ENCODE measurements at regions not wholly inside any gene's neighbourhood (a gene's known extent, or its start where the extent isn't known, plus 50 kb on each side); places are given as distances from the start of the nearest gene placed in this dataset.

GRCh38 chr4:63678358-63678931, 730.8 kb downstream of the TECRL start:
- intact Hi-C loops (cut with DNase I) = no loop called here

DNA sequence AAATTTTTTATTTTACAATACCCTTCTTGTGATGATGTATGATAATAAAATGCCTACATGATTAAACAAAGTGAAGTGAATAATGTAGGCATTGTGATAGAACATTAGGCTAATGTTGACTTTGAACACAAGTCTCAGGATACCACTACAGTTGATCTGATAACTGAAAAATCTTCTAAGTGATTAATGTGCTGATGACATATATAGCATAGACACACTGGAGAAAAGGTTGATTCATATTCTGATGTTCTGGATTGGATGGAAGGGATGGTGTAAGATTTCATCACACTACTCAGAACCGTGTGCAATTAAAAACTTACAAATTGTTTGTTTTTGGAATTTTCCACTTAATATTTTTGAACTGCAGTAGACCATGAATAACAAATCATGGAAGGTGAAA, 738.5 kb downstream of the TECRL start:
- intact Hi-C loops (cut with DNase I) = no loop called here
- DNase-seq (ENCODE audit: low spot score) = no peak

More at GRCh38 chr4:63678358-63678931, 730.8 kb downstream of the TECRL start:
- no peak for DNase-seq (ENCODE audit: low spot score)

GRCh38 chr4:63663870-63664269, 745.4 kb downstream of the TECRL start:
- intact Hi-C loops (cut with DNase I) = no loop called here
- no peak for DNase-seq (ENCODE audit: low spot score)

DNA sequence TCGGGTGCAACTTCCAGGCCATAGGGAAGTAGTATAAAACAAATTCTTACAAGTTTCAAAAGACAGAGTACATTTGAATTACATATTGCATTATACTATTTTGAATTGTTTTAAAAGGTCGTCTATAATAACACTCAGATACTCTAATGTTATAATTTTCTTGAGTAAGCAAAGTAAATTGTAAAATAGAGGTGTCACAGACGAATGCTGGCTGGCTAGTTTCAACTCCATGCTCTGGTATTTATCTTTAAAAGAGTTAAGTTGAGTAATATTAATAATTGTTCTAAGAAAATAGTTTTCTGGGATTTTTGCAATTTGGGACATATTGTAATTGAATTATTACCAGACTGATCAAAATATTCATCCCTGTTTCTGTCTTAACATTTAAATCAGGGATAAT, 764.9 kb downstream of the TECRL start:
- intact Hi-C loops (cut with DNase I) = no loop called here
- no peak for DNase-seq (ENCODE audit: low spot score)

DNA sequence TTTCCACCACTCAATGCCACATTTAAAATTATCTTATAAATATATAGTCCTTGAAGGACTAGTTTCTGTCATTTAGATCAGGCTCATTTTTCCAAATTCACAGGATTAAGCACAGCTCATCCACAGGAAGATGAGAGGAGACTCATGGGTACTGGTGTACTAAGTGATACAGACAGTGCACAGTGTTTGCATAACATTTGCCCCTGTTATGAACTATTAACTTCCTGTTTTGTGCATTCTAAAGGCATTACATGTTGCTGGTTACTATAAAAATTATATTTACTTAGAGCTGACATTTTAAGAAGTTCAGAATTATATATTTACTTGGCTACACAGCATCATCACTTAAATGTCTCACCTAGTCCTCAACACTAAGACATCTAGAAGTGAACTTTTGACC, 772.0 kb downstream of the TECRL start:
- no peak for DNase-seq (ENCODE audit: low spot score)
- intact Hi-C loops (cut with DNase I) = no loop called here

DNA sequence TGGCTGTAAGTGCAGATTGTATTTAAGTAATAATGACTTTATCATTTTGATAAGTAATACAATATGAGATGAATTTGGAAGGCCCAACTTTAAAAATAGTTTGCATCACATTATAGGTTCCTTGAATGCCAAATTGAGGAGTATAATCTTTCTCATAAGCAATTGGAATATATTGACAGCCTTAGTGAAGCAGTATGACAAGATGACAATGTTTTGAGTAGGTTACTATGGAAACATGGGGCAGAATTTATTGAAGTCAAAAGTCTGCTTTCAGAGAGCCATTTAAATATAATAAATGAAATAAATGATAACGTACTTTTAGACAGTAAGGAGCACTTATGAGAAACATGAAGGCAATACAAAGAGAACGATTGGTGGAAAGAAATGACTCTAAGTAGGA, 776.4 kb downstream of the TECRL start:
- no peak for DNase-seq (ENCODE audit: low spot score)
- intact Hi-C loops (cut with DNase I) = no loop called here

GRCh38 chr4:63620271-63620670, 789.0 kb downstream of the TECRL start:
- no peak for DNase-seq (ENCODE audit: low spot score)
- intact Hi-C loops (cut with DNase I) = no loop called here

- intact Hi-C loops (cut with DNase I) = no loop called here
- no peak for DNase-seq (ENCODE audit: low spot score)
Observed at GRCh38 chr4:63619771-63620170, 789.5 kb downstream of the TECRL start.

DNA sequence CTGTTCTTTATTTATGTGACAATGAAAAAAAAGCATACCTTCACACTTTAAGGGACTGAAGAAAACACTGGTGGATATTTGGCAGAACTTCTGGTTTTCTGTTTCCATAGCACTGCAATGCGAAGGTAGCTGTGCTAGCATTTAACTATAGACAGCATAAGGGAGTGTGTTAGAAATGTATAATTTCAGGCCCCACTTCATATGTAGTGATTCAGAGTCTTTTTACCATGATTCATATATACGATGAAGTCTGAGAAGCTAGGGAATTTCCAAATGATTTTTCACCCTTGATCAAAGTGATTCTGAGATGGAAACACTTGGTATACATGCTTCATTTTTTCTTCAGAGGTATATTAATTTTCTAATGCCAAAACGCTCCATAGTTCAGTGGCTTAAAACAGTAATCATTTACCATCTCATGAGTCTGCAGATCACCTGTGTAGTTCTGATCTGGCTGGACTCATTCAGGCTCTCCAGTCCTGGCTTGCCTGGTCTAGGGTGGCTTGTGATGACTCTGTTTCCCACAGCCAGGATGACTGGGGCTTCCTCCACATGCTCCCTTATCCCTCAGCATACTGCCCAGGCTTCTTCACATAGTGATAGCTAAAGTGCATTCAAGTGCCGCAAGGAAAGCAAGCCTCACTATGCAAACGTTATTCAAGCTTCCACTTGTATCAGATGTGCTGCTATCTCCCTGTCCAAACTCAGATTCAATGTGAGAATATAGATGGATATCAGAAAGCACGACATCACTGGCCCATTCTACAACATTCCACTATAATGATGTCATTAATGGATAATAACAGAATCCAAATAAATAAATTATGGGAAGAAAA, 790.1 kb downstream of the TECRL start:
- intact Hi-C loops (cut with DNase I) = no loop called here
- no peak for DNase-seq (ENCODE audit: low spot score)

- no peak for DNase-seq (ENCODE audit: low spot score)
- intact Hi-C loops (cut with DNase I) = no loop called here
Observed at GRCh38 chr4:63607169-63607872, 801.9 kb downstream of the TECRL start.

DNA sequence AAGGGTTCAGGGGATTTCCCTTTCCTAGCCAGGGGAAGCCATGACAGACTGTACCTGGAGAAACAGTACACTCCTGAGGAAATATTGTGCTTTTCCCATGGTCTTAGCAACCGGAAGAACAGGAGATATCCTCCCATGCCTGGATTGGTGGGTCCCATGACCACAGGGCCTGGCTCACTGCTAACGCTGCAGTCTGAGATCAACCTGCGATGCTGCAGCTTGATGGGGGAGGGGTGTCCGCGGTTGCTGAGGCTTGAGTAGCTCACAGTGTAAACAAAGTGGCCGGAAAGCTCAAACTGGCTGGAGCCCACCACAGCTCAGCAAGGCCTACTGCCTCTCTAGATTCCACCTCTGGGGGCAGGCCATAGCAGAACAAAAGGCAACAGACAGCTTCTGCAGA, 819.5 kb downstream of the TECRL start:
- DNase-seq (ENCODE audit: low spot score) = no peak
- intact Hi-C loops (cut with DNase I) = no loop called here

DNA sequence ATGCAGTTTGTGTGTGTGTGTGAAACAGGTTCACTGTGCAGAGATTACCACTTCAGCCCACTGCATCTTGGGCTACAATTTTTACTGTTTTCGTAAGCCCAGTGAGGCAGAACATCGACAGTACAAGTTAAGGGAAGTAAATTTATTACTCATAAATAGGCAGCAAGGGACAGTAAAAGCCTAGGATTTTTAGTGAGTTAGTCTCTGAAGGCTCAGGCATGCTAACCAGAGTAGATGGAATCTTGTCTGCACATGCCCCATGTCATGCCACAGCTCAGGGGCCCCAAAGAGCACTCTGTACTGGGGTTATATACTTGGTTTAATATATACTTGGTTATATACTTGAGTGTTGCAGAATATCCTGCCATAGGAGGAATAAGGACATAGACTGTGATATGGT, 825.7 kb downstream of the TECRL start:
- intact Hi-C loops (cut with DNase I) = no loop called here

GRCh38 chr4:63583007-63583406, 826.2 kb downstream of the TECRL start:
- intact Hi-C loops (cut with DNase I) = no loop called here

More for the DNA sequence above, 825.7 kb downstream of the TECRL start:
- DNase-seq (ENCODE audit: low spot score) = no peak

DNA sequence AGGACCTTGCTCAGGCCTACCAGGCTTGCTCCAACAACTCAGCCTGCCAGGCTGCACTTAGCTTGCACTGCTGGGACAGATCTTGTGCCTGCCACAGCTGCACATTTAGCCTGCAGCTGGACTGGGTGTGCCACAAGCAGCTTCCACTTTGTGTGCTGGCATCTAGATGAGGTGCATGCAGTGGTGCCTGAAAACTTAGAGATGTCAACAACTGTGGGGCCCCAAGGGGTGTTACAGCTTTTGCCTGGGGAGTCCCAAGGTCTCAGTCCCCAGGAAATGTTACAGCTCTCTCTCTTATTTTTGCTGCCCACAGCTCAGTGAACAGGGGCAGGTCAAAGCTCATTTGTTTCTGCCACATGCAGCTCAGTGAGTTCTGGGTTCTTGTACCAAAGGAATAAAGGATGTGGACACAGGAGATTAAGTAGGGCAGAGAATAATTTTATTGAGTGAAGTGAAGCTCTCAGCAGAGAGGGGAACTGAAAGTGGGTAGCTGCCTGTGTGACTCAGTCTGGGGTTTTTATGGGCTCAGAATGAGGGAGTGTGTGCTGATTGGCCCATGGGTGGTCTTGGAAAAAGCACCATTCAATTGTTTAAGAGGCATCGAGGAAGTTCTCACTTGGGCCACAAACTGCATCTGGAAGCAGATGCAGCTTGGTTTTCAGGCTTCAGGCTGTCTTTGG, 828.3 kb downstream of the TECRL start:
- intact Hi-C loops (cut with DNase I) = no loop called here
- no peak for DNase-seq (ENCODE audit: low spot score)

More at GRCh38 chr4:63583007-63583406, 826.2 kb downstream of the TECRL start:
- DNase-seq (ENCODE audit: low spot score) = no peak

- DNase-seq (ENCODE audit: low spot score) = no peak
- intact Hi-C loops (cut with DNase I) = no loop called here
Observed at GRCh38 chr4:63578383-63578782, 830.9 kb downstream of the TECRL start.

DNA sequence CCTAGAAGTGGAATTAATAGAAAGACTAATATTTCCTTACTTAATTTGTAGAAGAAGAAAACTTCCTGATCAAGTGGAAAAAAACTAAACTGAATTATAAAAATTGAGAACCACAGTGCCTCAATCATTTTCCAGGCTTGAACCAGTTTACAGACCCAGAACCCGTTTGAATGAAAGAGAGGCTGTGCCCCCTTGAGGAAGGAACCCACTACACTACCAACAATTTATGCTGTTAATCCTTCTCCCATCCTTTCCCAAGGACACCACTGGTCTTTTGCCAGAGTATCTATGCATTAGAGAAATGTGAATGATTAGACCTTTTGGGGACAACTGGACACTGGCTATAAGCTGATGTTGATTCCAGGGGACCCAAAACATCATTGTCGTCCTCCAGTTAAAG, 842.6 kb downstream of the TECRL start:
- no peak for DNase-seq (ENCODE audit: low spot score)
- intact Hi-C loops (cut with DNase I) = no loop called here

DNA sequence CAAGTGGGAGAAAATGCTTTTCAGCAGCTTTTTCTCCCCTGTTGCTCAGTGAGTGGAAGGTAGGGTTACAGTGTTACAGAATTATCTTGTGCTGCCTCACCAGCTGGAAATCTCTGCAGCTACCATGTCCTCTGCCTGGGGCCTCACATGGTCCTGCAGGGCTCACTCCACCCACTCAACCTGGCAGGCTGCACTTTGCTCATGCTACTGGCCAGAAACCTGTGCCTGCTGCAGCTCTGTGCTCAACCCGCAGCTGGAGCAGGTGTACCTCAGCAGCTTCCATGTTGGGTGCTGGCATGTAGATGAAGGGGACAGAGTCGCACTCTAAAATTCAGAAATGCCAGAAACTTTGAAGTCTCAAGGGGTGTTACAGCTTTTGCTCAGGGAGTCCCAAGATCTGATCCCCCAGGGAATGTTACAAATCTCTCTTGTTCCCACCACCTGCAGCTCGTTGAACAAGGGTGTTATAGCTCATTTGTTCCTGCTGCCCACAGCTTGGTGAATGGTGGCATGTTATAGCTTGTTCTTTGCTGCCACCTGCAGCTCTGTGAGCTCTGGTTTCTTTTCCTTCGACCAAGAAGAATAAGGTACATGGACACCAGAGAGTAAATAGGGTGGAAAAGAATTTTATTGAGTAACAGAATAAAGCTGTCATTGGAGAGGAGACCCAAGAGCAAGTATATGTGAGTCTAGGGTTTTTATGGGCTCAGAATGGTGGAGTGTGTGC, 845.8 kb downstream of the TECRL start:
- DNase-seq (ENCODE audit: low spot score) = no peak
- intact Hi-C loops (cut with DNase I) = no loop called here

DNA sequence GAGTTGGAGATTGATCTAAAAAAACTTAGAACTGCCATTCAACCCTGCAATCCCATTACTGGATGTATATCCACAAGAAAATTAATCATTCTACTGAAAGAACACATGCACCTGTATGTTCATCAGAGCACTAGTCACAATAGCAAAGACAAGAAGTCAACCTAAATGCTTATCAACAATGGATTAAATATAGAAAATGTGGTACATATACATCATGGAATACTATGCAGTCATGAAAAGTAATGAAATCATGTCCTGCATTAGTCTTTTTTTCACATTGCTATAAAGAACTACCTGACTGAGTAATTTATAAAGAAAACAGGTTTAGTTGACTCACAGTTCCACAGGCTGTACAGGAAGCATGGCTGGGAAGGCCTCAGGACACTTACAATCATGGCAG, 850.5 kb downstream of the TECRL start:
- intact Hi-C loops (cut with DNase I) = no loop called here
- DNase-seq (ENCODE audit: low spot score) = no peak

GRCh38 chr4:63556332-63556731, 852.9 kb downstream of the TECRL start:
- intact Hi-C loops (cut with DNase I) = no loop called here
- DNase-seq (ENCODE audit: low spot score) = no peak

- DNase-seq (ENCODE audit: low spot score) = no peak
- intact Hi-C loops (cut with DNase I) = no loop called here
Observed at GRCh38 chr4:63553123-63553522, 856.1 kb downstream of the TECRL start.
